ENCODE measurements at regions not wholly inside any gene's neighbourhood (a gene's known extent, or its start where the extent isn't known, plus 50 kb on each side); places are given as distances from the start of the nearest gene placed in this dataset.

DNA sequence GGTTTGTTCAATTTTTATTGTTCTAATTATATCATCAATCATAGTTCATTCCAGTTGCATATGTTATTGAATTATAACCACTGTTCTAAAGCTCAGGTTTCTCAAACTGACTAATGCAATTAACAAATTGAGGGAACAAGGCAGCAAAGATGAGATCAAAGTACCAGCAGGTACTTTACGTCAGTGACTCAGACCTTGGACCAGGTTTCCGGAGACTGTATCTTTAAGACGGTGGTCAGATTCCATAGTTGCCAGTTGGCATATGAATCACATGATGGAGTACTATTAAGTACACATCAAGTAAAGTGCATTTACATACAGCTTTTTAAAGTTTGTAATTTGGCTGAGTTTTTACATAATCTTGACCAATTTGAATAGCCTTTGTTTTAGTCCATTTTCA lies 583.6 kb upstream of the ROBO2 start:
- TF ChIP-seq ZFP1 (CRISPR knock-in tag; IDR thresholded peaks at IDR 0.05) = no peak
- no peak for TF ChIP-seq ZBTB8A (IDR thresholded peaks at IDR 0.05; ENCODE audit: partially characterized antibody)
- TF ChIP-seq IRF1 (CRISPR knock-in tag; IDR thresholded peaks at IDR 0.05; ENCODE audit: borderline replicate concordance) = no peak
- no peak for TF ChIP-seq MEF2D (tag; conservative IDR thresholded peaks at IDR 0.05; ENCODE audit: low read depth)
- no peak for TF ChIP-seq KHSRP (IDR thresholded peaks at IDR 0.05)
- no peak for TF ChIP-seq NFIX (CRISPR knock-in tag; IDR thresholded peaks at IDR 0.05; ENCODE audit: low read depth)
- TF ChIP-seq PHF21A (IDR thresholded peaks at IDR 0.05; ENCODE audit: borderline replicate concordance, low read depth) = no peak
- TF ChIP-seq MBD2 (IDR thresholded peaks at IDR 0.05; ENCODE audit: borderline replicate concordance, low read depth) = no peak
- no peak for TF ChIP-seq NCOA1 (IDR thresholded peaks at IDR 0.05; ENCODE audit: low read depth)
- no peak for TF ChIP-seq HDAC8 (tag; IDR thresholded peaks at IDR 0.05)
- no peaks in the 10 kb centered on the region for H3K4me1 ChIP-seq (replicated peaks in 1 of 2; ENCODE audit: control insufficient read depth in 2 of 2, insufficient read depth in 2 of 2, low read length in 2 of 2)
- no peaks in the 10 kb centered on the region for H3K9me3 ChIP-seq (replicated peaks; ENCODE audit: control insufficient read depth, insufficient read depth, low read depth, low read length)
- H3K9me1 ChIP-seq (ENCODE audit: control insufficient read depth, insufficient read depth, low read length) = no peaks in the 10 kb centered on the region
- FAIRE-seq (no peak), DNase-seq (ENCODE audit: extremely low read depth in 1 of 4, low spot score in 3 of 4) (no peak), ATAC-seq (no peak)
- H2AFZ ChIP-seq (ENCODE audit: low read depth, low read length) = no peak overlapping the region
- ChIA-PET CTCF (ENCODE audit: low intra/inter-chr PET ratio) (no interaction called here), POLR2A (no interaction called here)
- H3K4me2 ChIP-seq (ENCODE audit: insufficient read depth, low read length) = no peak overlapping the region
- H4K20me1 ChIP-seq (replicated peaks; ENCODE audit: control insufficient read depth, insufficient read depth, low read length) = no peaks in the 10 kb centered on the region
- no peaks in the 10 kb centered on the region for H3K79me2 ChIP-seq (ENCODE audit: control insufficient read depth, insufficient read depth, low read length)
- no peak overlapping the region for H3K4me3 ChIP-seq
- no peaks in the 10 kb centered on the region for H3K27me3 ChIP-seq (ENCODE audit: control insufficient read depth in 2 of 2, insufficient read depth in 2 of 2, low read length in 2 of 2)
- in situ Hi-C loops (cut with MboI) = no loop called here
- H3K27ac ChIP-seq (ENCODE audit: extremely low read depth, low read depth, low read length) = no peak overlapping the region
- BruUV-seq (replicated peaks) = no TSS peak
- intact Hi-C loops (cut with micrococcal nuclease) = no loop called here
- no peak overlapping the region for H3K9ac ChIP-seq (ENCODE audit: insufficient read depth in 1 of 2, low read depth in 2 of 2, low read length in 2 of 2)
- 0% methylated on average over 3 of the region's 3 CpGs for WGBS (ENCODE audit: insufficient coverage, low coverage, missing lambda C conversion rate)
- H3K36me3 ChIP-seq (ENCODE audit: control insufficient read depth, insufficient read depth, low read length) = no peaks in the 10 kb centered on the region

All from K562 (cell line).